ENCODE measurements at regions not wholly inside any gene's neighbourhood (a gene's known extent, or its start where the extent isn't known, plus 50 kb on each side); places are given as distances from the start of the nearest gene placed in this dataset.

DNA sequence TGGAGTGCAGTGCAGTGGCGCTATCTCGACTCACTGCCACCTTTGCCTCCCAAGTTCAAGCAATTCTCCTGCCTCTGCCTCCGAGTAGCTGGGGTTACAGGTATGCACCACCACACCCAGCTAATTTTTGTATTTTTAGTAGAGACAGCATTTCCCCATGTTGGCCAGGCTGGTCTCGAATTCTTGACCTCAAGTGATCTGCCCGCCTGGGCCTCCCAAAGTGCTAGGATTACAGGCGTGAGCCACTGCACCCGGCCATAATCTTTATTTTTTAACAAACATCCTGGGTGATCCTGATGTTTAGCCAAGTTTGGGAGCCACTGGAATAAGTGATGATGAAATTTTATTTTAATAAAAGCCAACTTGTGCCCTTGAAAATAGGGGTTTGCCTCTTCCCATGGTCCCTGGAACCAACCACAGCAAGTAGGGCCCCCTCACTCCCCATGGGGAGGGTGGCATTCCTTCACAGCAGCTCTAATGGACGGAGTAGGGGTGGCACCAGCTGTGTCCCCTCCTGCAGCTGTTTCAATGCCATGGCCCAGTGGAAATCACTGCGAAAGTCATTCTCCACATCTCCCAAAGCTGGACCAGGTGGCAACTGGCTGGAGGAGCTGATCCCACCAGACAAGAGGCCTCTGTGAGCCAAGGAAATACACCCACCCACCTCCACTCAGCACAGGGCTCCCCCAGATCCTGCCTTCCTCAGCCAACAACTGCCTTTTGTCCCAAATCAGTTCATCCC, 194.8 kb downstream of the ZFP36L2 start:
- Histone ChIP-seq H3K27me3 (ENCODE audit: low read length) (no peaks in the 10 kb centered on the region), H3K9me3 (ENCODE audit: low read length) (no peaks in the 10 kb centered on the region), H3K9ac (ENCODE audit: low read length) (no peak overlapping the region), H3K27ac (ENCODE audit: low read length) (no peak overlapping the region), H3K4me2 (ENCODE audit: low read depth, low read length, poor library complexity, severe bottlenecking) (no peak overlapping the region), H4K20me1 (ENCODE audit: insufficient read depth, low read depth, low read length) (no peaks in the 10 kb centered on the region), H2AFZ (ENCODE audit: low read length) (no peak overlapping the region), H3K36me3 (ENCODE audit: insufficient read depth, low read length) (no peaks in the 10 kb centered on the region), H3K9me2 (replicated peaks; ENCODE audit: insufficient read depth, low read length) (no peaks in the 10 kb centered on the region), H3K4me3 (ENCODE audit: low read length) (no peak overlapping the region), H3K79me2 (ENCODE audit: low read length) (no peaks in the 10 kb centered on the region), H3K4me1 (ENCODE audit: low read length) (no peaks in the 10 kb centered on the region)
- DNase-seq = no peak

DNA sequence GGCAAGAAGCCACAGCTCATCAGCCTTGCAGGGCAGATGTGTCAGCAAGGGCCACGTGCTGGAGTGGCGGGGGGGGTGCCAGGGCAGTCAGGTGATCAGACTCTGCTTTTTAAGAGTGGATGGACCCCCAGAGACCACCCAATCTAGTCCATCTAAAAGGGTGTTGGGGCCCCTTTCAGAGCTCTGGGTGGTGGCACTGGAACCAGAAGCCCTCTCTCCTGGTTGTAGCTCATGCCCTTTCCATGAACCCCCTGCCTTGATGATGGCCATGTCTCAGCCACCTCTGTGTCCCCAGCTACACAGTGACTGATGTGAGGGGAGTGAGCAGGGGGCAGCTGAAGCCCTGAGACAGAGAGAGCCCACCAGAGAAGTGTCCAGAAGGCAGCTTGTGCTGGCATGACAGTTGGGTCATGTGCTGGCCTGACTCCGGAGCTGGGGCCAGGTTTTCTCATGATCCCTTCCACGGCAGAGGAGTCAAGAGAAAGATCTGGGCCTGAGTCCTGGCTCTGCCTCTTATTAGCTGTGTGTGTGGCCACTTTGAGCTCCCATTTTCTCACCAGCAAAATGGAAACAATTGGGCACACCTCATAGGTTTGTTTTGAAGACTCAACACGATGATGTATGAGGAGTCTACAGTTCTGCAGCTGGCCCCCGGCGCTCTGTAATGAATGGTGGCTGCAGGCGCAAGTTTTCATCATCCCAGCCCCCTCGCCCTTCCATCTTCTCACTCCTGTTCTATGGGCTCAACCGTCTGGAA, 195.7 kb downstream of the ZFP36L2 start:
- no peak for DNase-seq
- Histone ChIP-seq H2AFZ (ENCODE audit: low read length) (no peak overlapping the region), H3K79me2 (ENCODE audit: low read length) (no peaks in the 10 kb centered on the region), H3K4me3 (ENCODE audit: low read length) (no peak overlapping the region), H3K9me3 (ENCODE audit: low read length) (no peaks in the 10 kb centered on the region), H4K20me1 (ENCODE audit: insufficient read depth, low read depth, low read length) (no peaks in the 10 kb centered on the region), H3K9me2 (replicated peaks; ENCODE audit: insufficient read depth, low read length) (no peaks in the 10 kb centered on the region), H3K36me3 (ENCODE audit: insufficient read depth, low read length) (no peaks in the 10 kb centered on the region), H3K4me1 (ENCODE audit: low read length) (no peaks in the 10 kb centered on the region), H3K27me3 (ENCODE audit: low read length) (no peaks in the 10 kb centered on the region), H3K9ac (ENCODE audit: low read length) (no peak overlapping the region), H3K27ac (ENCODE audit: low read length) (no peak overlapping the region), H3K4me2 (ENCODE audit: low read depth, low read length, poor library complexity, severe bottlenecking) (no peak overlapping the region)

- H3K9me2 ChIP-seq (replicated peaks; ENCODE audit: insufficient read depth, low read length) = no peaks in the 10 kb centered on the region
- no peak overlapping the region for H3K4me3 ChIP-seq (ENCODE audit: low read length)
- H2AFZ ChIP-seq (ENCODE audit: low read length) = no peak overlapping the region
- no peaks in the 10 kb centered on the region for H3K27me3 ChIP-seq (ENCODE audit: low read length)
- H3K9me3 ChIP-seq (ENCODE audit: low read length) = no peaks in the 10 kb centered on the region
- H3K36me3 ChIP-seq (ENCODE audit: insufficient read depth, low read length) = no peaks in the 10 kb centered on the region
- H3K4me1 ChIP-seq (ENCODE audit: low read length) = no peaks in the 10 kb centered on the region
- H3K27ac ChIP-seq (ENCODE audit: low read length) = no peak overlapping the region
- DNase-seq = no peak
- H3K4me2 ChIP-seq (ENCODE audit: low read depth, low read length, poor library complexity, severe bottlenecking) = no peak overlapping the region
- H3K9ac ChIP-seq (ENCODE audit: low read length) = no peak overlapping the region
- no peaks in the 10 kb centered on the region for H4K20me1 ChIP-seq (ENCODE audit: insufficient read depth, low read depth, low read length)
- H3K79me2 ChIP-seq (ENCODE audit: low read length) = no peaks in the 10 kb centered on the region
Measured at GRCh38 chr2:43029186-43029585, 197.2 kb downstream of the ZFP36L2 start.

DNA sequence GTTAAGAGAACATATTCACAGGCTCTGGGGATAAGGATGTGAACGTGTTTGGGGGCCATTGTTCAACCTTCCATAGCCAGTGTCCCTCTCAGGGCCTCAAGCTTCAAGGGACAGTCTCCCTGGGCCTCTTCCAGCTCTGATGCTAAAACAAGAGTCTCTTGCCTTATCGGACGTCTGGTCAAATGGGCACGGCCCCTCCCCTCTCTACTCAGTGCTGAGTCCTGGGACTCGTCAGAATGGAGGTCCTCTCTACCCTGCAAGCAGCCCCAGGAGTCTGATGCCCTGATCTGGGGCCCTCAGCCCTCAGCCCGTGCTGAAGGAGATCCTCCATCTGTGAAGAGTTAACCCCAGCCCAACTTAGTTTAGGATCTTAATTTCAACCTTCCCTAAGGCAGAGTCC, 198.2 kb downstream of the ZFP36L2 start:
- no peak overlapping the region for H2AFZ ChIP-seq (ENCODE audit: low read length)
- no peaks in the 10 kb centered on the region for H3K9me2 ChIP-seq (replicated peaks; ENCODE audit: insufficient read depth, low read length)
- no peaks in the 10 kb centered on the region for H3K4me1 ChIP-seq (ENCODE audit: low read length)
- H3K9ac ChIP-seq (ENCODE audit: low read length) = no peak overlapping the region
- H3K4me2 ChIP-seq (ENCODE audit: low read depth, low read length, poor library complexity, severe bottlenecking) = no peak overlapping the region
- H3K36me3 ChIP-seq (ENCODE audit: insufficient read depth, low read length) = no peaks in the 10 kb centered on the region
- H3K27me3 ChIP-seq (ENCODE audit: low read length) = no peaks in the 10 kb centered on the region
- H3K79me2 ChIP-seq (ENCODE audit: low read length) = no peaks in the 10 kb centered on the region
- no peak overlapping the region for H3K4me3 ChIP-seq (ENCODE audit: low read length)
- no peaks in the 10 kb centered on the region for H3K9me3 ChIP-seq (ENCODE audit: low read length)
- DNase-seq = no peak
- no peak overlapping the region for H3K27ac ChIP-seq (ENCODE audit: low read length)
- no peaks in the 10 kb centered on the region for H4K20me1 ChIP-seq (ENCODE audit: insufficient read depth, low read depth, low read length)

DNA sequence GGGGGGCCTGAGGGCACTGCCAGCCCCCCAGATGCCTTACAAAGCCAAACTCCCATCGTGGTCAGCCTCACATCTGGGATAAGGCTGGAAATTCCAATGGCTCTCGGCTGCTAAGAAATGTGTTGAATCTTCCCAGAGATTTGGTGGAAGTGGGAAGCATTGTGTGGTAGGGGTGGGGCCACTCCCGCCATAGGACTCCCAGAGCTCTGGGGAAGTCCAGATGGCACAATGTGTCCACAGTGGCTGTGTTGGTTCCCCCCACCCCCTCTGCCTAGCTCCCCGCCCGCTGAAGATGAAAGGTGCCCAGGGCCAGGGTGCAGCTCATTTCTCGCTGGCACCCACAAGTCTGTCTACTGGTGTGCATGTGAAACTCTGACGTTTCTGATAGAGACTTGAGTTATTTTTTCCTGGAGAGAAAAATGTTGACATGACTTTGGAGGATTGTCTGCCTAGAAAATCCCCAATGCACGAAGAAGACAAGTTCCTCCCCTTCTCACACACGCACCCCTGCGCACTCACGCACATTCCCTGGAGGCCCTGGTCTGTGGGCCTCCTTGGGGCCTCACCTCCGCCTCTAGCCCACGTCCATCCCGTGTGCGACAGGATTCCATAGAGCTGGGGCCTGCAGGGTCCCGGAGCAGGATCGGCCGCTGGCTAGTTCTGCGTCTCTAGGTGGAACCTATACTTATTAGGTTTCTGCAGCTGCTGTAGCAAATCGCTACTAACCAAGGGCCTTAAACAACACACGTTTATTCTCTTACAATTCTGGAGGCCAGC, 199.1 kb downstream of the ZFP36L2 start:
- Histone ChIP-seq H3K4me2 (ENCODE audit: low read depth, low read length, poor library complexity, severe bottlenecking) (no peak overlapping the region), H4K20me1 (ENCODE audit: insufficient read depth, low read depth, low read length) (no peaks in the 10 kb centered on the region), H3K9me3 (ENCODE audit: low read length) (peaks cover 1% of the 10 kb centered on the region; the same call in 1 of the 2 replicates), H3K27ac (ENCODE audit: low read length) (no peak overlapping the region), H3K27me3 (ENCODE audit: low read length) (no peaks in the 10 kb centered on the region), H3K4me3 (ENCODE audit: low read length) (no peak overlapping the region), H3K79me2 (ENCODE audit: low read length) (no peaks in the 10 kb centered on the region), H3K9me2 (replicated peaks; ENCODE audit: insufficient read depth, low read length) (no peaks in the 10 kb centered on the region), H3K36me3 (ENCODE audit: insufficient read depth, low read length) (no peaks in the 10 kb centered on the region), H3K9ac (ENCODE audit: low read length) (no peak overlapping the region), H3K4me1 (ENCODE audit: low read length) (no peaks in the 10 kb centered on the region), H2AFZ (ENCODE audit: low read length) (no peak overlapping the region)
- no peak for DNase-seq

DNA sequence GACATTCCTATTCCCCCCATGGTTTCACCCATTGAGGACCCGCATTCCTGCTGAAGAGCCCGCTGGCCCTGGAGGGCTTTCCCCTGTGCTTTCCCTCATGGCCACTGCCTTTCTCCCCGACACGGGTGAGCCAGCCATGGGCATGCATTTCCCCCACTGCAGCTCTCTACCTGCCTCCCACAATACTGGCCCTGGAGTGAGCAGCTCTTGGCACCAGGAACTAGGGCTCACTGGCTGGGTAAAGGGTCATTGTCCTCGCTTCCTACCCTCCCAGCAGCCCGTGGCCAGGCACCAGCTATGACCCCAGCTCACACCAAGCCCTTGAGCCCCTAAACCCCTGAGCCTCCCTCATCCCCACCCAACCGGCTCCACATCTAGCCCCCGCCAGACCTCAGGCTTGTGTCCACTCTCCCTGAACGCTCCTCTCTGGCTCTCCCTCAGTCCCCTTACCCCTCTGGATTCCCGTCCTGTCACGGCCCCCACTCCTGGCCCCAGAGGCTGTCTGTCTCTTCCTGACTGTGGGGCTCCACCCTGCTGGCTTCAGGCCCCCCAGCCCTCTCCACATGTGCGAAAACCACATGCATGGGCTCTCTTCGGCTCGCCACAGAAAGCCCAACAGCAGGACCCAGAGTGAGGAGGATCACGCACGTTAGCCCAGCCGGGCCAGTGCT, 199.8 kb downstream of the ZFP36L2 start:
- H3K36me3 ChIP-seq (ENCODE audit: insufficient read depth, low read length) = no peaks in the 10 kb centered on the region
- no peaks in the 10 kb centered on the region for H3K27me3 ChIP-seq (ENCODE audit: low read length)
- no peak for DNase-seq
- H2AFZ ChIP-seq (ENCODE audit: low read length) = no peak overlapping the region
- H3K27ac ChIP-seq (ENCODE audit: low read length) = no peak overlapping the region
- no peak overlapping the region for H3K4me2 ChIP-seq (ENCODE audit: low read depth, low read length, poor library complexity, severe bottlenecking)
- H3K9ac ChIP-seq (ENCODE audit: low read length) = no peak overlapping the region
- no peaks in the 10 kb centered on the region for H4K20me1 ChIP-seq (ENCODE audit: insufficient read depth, low read depth, low read length)
- H3K4me1 ChIP-seq (ENCODE audit: low read length) = no peaks in the 10 kb centered on the region
- H3K4me3 ChIP-seq (ENCODE audit: low read length) = no peak overlapping the region
- no peaks in the 10 kb centered on the region for H3K9me2 ChIP-seq (replicated peaks; ENCODE audit: insufficient read depth, low read length)
- H3K79me2 ChIP-seq (ENCODE audit: low read length) = no peaks in the 10 kb centered on the region
- H3K9me3 ChIP-seq (ENCODE audit: low read length) = peaks cover 6% of the 10 kb centered on the region

DNA sequence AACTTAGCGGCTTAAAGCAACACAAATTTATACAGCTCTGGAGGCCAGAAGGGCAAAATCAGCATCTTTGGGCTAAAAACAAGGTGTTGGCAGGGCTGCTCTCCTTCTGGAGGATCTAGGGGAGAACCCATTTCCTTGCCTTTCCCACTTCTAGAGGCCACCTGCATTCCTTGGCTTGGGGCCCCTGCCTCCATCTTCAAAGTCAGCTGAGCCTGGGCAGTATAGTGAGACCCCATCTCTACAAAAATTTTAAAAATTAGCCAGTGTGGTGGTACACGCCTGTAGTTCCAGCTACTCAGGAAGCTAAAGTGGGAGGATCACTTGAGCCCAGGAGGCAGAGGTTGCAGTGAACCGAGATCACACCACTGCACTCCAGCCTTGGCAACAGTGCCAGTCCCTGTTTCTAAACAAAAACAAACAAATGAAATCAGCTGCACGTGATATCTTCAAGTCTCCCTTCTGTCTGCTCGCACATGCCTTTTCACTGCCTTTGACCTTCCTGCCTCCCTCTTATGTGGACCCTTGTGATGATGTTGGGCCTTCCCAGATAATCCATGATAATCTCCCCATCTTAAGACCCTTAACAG, 200.6 kb downstream of the ZFP36L2 start:
- H3K9me3 ChIP-seq (ENCODE audit: low read length) = peaks cover 6% of the 10 kb centered on the region
- H4K20me1 ChIP-seq (ENCODE audit: insufficient read depth, low read depth, low read length) = no peaks in the 10 kb centered on the region
- no peak for DNase-seq
- H3K36me3 ChIP-seq (ENCODE audit: insufficient read depth, low read length) = no peaks in the 10 kb centered on the region
- H3K4me3 ChIP-seq (ENCODE audit: low read length) = no peak overlapping the region
- no peaks in the 10 kb centered on the region for H3K27me3 ChIP-seq (ENCODE audit: low read length)
- no peak overlapping the region for H2AFZ ChIP-seq (ENCODE audit: low read length)
- no peaks in the 10 kb centered on the region for H3K4me1 ChIP-seq (ENCODE audit: low read length)
- H3K27ac ChIP-seq (ENCODE audit: low read length) = no peak overlapping the region
- H3K79me2 ChIP-seq (ENCODE audit: low read length) = no peaks in the 10 kb centered on the region
- H3K4me2 ChIP-seq (ENCODE audit: low read depth, low read length, poor library complexity, severe bottlenecking) = no peak overlapping the region
- no peaks in the 10 kb centered on the region for H3K9me2 ChIP-seq (replicated peaks; ENCODE audit: insufficient read depth, low read length)
- H3K9ac ChIP-seq (ENCODE audit: low read length) = no peak overlapping the region
